Uterus (tissue), 2 donors: ENCODE measurements at regions not wholly inside any gene's neighbourhood (a gene's known extent, or its start where the extent isn't known, plus 50 kb on each side); places are given as distances from the start of the nearest gene placed in this dataset.

Experiments
- CTCF ChIP-seq, 4 experiments: fragments of 200-600 bp in 2 of 4; fragments of 450-650 bp in 2 of 4; sonication (generic) in 2 of 4; IDR thresholded peaks; one replicate each; pipeline ENCODE4 v1.5.1; 2016 to 2019; ENCODE audit warnings: antibody characterized with exemption in 4 of 4, mild to moderate bottlenecking in 2 of 4, moderate library complexity in 1 of 4
- POLR2A ChIP-seq, 2 donors: fragments of 450-650 bp; IDR thresholded peaks; one replicate each; pipeline ENCODE4 v1.6.1; 2016; ENCODE audit warnings: antibody characterized with exemption in 2 of 2, mild to moderate bottlenecking in 1 of 2, moderate library complexity in 1 of 2

DNA sequence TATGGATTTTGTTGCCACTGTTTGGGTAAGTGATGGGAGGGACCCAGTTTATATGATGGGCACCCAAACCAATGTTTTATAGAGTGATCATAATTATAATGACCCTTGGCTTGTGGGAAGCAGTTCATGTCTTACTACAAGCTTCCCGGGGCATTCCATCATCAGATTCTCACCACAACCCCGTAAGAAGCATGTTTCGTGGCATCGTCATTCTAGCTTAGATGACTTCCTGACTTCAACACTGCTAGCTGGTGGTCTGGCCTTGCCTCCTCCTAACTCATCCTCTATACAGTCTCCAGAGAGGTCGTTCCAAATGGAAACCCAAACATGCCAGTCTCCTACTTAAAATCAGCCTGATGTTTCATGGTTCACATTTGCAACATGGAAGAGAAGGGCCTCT lies 226.9 kb downstream of the ADAMTS9 start:
- TF ChIP-seq CTCF (IDR thresholded peaks at IDR 0.05): no peak
- no peak for TF ChIP-seq POLR2A (IDR thresholded peaks at IDR 0.05)
